ENCODE measurements at regions not wholly inside any gene's neighbourhood (a gene's known extent, or its start where the extent isn't known, plus 50 kb on each side); places are given as distances from the start of the nearest gene placed in this dataset.
A peak's percentile ranks its signal among the peaks of the same experiment; 100 is the strongest.
"Not testable (repeated sequence)": the region's sequence is repeated elsewhere in the genome, so short reads cannot be mapped to it uniquely, and the experiment has no call there.

- peaks cover 64% of the 10 kb centered on the region for H3K4me1 Mint-ChIP-seq (ENCODE audit: low read depth)
- H3K36me3 Mint-ChIP-seq: peaks cover 2% of the 10 kb centered on the region
- ChIA-PET POLR2A (interaction anchor here (2.5 kb wide), 1 partner anchor 50 kb away, joined by 9 read pairs; no protein-coding TSS in a partner anchor), CTCF (interaction anchor here (0.7 to 2.8 kb wide), 4 partner anchors 14 to 276 kb away, joined by 3 to 12 read pairs (median 3); partner anchors contain the start of gene SGSM3)
- peak overlapping the region; percentile 65 for H3K4me3 Mint-ChIP-seq
- no peak for DNase-seq
- intact Hi-C loops (cut with micrococcal nuclease): loop anchor here (2.0 kb wide), 1 partner anchor 82 kb away; the partner anchor contains the start of gene TNRC6B
- H3K9me3 Mint-ChIP-seq: no peaks in the 10 kb centered on the region
- peak overlapping the region; percentile 80 for H3K27ac Mint-ChIP-seq
- no peaks in the 10 kb centered on the region for H3K27me3 Mint-ChIP-seq
Observed at GRCh38 chr22:40094485-40094884, 83.2 kb upstream of the TNRC6B start.

- intact Hi-C loops (cut with micrococcal nuclease): loop anchor here (2.0 kb wide), 1 partner anchor 45 kb away; no protein-coding TSS in a partner anchor
- H3K27me3 Mint-ChIP-seq, H3K36me3 Mint-ChIP-seq, H3K4me3 Mint-ChIP-seq, H3K9me3 Mint-ChIP-seq, H3K27ac Mint-ChIP-seq, DNase-seq: not testable (repeated sequence)
- POLR2A ChIA-PET: interaction anchor here (0.6 kb wide), 1 partner anchor 157 kb away, joined by 4 read pairs; no protein-coding TSS in a partner anchor
- H3K4me1 Mint-ChIP-seq (ENCODE audit: low read depth): peaks cover 56% of the 10 kb centered on the region
- CTCF ChIA-PET: interaction anchor here (0.6 kb wide), 1 partner anchor 1276 kb away, joined by 3 read pairs; no protein-coding TSS in a partner anchor
Observed at GRCh38 chr22:40099887-40100286, 77.8 kb upstream of the TNRC6B start.

GRCh38 chr22:40105755-40106154, 72.0 kb upstream of the TNRC6B start:
- DNase-seq: no peak
- intact Hi-C loops (cut with micrococcal nuclease): no loop called here
- Mint-ChIP-seq H3K27me3 (no peaks in the 10 kb centered on the region), H3K4me1 (ENCODE audit: low read depth) (peaks cover 74% of the 10 kb centered on the region), H3K27ac (peak overlapping the region; percentile 74), H3K36me3 (peaks cover 2% of the 10 kb centered on the region), H3K9me3 (no peaks in the 10 kb centered on the region), H3K4me3 (no peak overlapping the region)
- ChIA-PET POLR2A (no interaction called here), CTCF (interaction anchor here (4.0 kb wide), 1 partner anchor 241 kb away, joined by 20 read pairs; the partner anchor contains the start of gene ADSL)

GRCh38 chr22:40107244-40107643, 70.5 kb upstream of the TNRC6B start:
- peaks cover 2% of the 10 kb centered on the region for H3K36me3 Mint-ChIP-seq
- POLR2A ChIA-PET: interaction anchor here (0.6 to 0.8 kb wide), 2 partner anchors 19 to 40 kb away, joined by 3 read pairs; no protein-coding TSS in a partner anchor
- H3K4me3 Mint-ChIP-seq: peak overlapping the region; percentile 58
- CTCF ChIA-PET: interaction anchor here (1.0 to 4.0 kb wide), 3 partner anchors 10 to 240 kb away, joined by 3 to 20 read pairs (median 8); partner anchors contain the start of gene ADSL
- DNase-seq: no peak
- H3K27ac Mint-ChIP-seq: peak overlapping the region; percentile 74
- no peaks in the 10 kb centered on the region for H3K9me3 Mint-ChIP-seq
- intact Hi-C loops (cut with micrococcal nuclease): no loop called here
- H3K27me3 Mint-ChIP-seq: no peaks in the 10 kb centered on the region
- peaks cover 76% of the 10 kb centered on the region for H3K4me1 Mint-ChIP-seq (ENCODE audit: low read depth)

GRCh38 chr22:40107851-40108378, 69.8 kb upstream of the TNRC6B start:
- CTCF ChIA-PET: interaction anchor here (1.0 to 4.0 kb wide), 5 partner anchors 9 to 239 kb away, joined by 3 to 20 read pairs (median 3); partner anchors contain the start of gene ADSL
- Mint-ChIP-seq H3K4me3 (peak overlapping the region; percentile 58), H3K4me1 (ENCODE audit: low read depth) (peaks cover 81% of the 10 kb centered on the region), H3K27ac (peak overlapping the region; percentile 74), H3K9me3 (no peaks in the 10 kb centered on the region), H3K27me3 (no peaks in the 10 kb centered on the region), H3K36me3 (peaks cover 2% of the 10 kb centered on the region)
- POLR2A ChIA-PET: interaction anchor here (0.6 to 1.2 kb wide), 4 partner anchors 10 to 69 kb away, joined by 3 to 5 read pairs (median 3); partner anchors contain the start of gene TNRC6B
- intact Hi-C loops (cut with micrococcal nuclease): no loop called here
- DNase-seq: peak; percentile 55

- H3K27me3 Mint-ChIP-seq: no peaks in the 10 kb centered on the region
- intact Hi-C loops (cut with micrococcal nuclease): no loop called here
- no peaks in the 10 kb centered on the region for H3K9me3 Mint-ChIP-seq
- H3K36me3 Mint-ChIP-seq: peaks cover 2% of the 10 kb centered on the region
- CTCF ChIA-PET: interaction anchor here (1.2 to 4.0 kb wide), 4 partner anchors 9 to 239 kb away, joined by 3 to 20 read pairs (median 6); partner anchors contain the start of gene ADSL
- peaks cover 81% of the 10 kb centered on the region for H3K4me1 Mint-ChIP-seq (ENCODE audit: low read depth)
- POLR2A ChIA-PET: interaction anchor here (0.8 to 1.2 kb wide), 3 partner anchors 9 to 69 kb away, joined by 3 to 5 read pairs (median 3); partner anchors contain the start of gene TNRC6B
- DNase-seq: no peak
- peak overlapping the region; percentile 74 for H3K27ac Mint-ChIP-seq
- H3K4me3 Mint-ChIP-seq: peak overlapping the region; percentile 58
Observed at GRCh38 chr22:40108396-40108795, 69.3 kb upstream of the TNRC6B start.

GRCh38 chr22:40108926-40109325, 68.8 kb upstream of the TNRC6B start:
- CTCF ChIA-PET: interaction anchor here (1.5 to 4.0 kb wide), 2 partner anchors 21 to 238 kb away, joined by 3 to 20 read pairs; partner anchors contain the start of gene ADSL
- H3K27me3 Mint-ChIP-seq; H3K27ac Mint-ChIP-seq; H3K4me3 Mint-ChIP-seq; H3K36me3 Mint-ChIP-seq; H3K9me3 Mint-ChIP-seq; intact Hi-C loops (cut with micrococcal nuclease); POLR2A ChIA-PET; DNase-seq: not testable (repeated sequence)
- H3K4me1 Mint-ChIP-seq (ENCODE audit: low read depth): peaks cover 85% of the 10 kb centered on the region

- no peak for DNase-seq
- Mint-ChIP-seq H3K4me3 (no peak overlapping the region), H3K4me1 (ENCODE audit: low read depth) (peaks cover 80% of the 10 kb centered on the region), H3K27ac (peak overlapping the region; percentile 41), H3K36me3 (peaks cover 2% of the 10 kb centered on the region), H3K27me3 (no peaks in the 10 kb centered on the region), H3K9me3 (no peaks in the 10 kb centered on the region)
- POLR2A ChIA-PET: no interaction called here
- CTCF ChIA-PET: no interaction called here
- intact Hi-C loops (cut with micrococcal nuclease): no loop called here
Observed at GRCh38 chr22:40111451-40111850, 66.3 kb upstream of the TNRC6B start.

- H3K27ac Mint-ChIP-seq: no peak overlapping the region
- no peak for DNase-seq
- ChIA-PET POLR2A (interaction anchor here (0.5 kb wide), 1 partner anchor 57 kb away, joined by 3 read pairs; no protein-coding TSS in a partner anchor), CTCF (no interaction called here)
- H3K36me3 Mint-ChIP-seq: peaks cover 2% of the 10 kb centered on the region
- no peaks in the 10 kb centered on the region for H3K27me3 Mint-ChIP-seq
- H3K4me1 Mint-ChIP-seq (ENCODE audit: low read depth): peaks cover 82% of the 10 kb centered on the region
- intact Hi-C loops (cut with micrococcal nuclease): no loop called here
- H3K9me3 Mint-ChIP-seq: no peaks in the 10 kb centered on the region
- no peak overlapping the region for H3K4me3 Mint-ChIP-seq
Observed at GRCh38 chr22:40112595-40112994, 65.1 kb upstream of the TNRC6B start.

- POLR2A ChIA-PET: no interaction called here
- intact Hi-C loops (cut with micrococcal nuclease): no loop called here
- H3K4me3 Mint-ChIP-seq: no peak overlapping the region
- H3K27me3 Mint-ChIP-seq: no peaks in the 10 kb centered on the region
- CTCF ChIA-PET: interaction anchor here (1.5 kb wide), 1 partner anchor 235 kb away, joined by 3 read pairs; no protein-coding TSS in a partner anchor
- peaks cover 79% of the 10 kb centered on the region for H3K4me1 Mint-ChIP-seq (ENCODE audit: low read depth)
- DNase-seq: no peak
- H3K9me3 Mint-ChIP-seq: no peaks in the 10 kb centered on the region
- H3K36me3 Mint-ChIP-seq: peaks cover 2% of the 10 kb centered on the region
- no peak overlapping the region for H3K27ac Mint-ChIP-seq
Observed at GRCh38 chr22:40113696-40114095, 64.0 kb upstream of the TNRC6B start.

GRCh38 chr22:40114411-40114810, 63.3 kb upstream of the TNRC6B start:
- Mint-ChIP-seq H3K4me1 (ENCODE audit: low read depth) (peaks cover 72% of the 10 kb centered on the region), H3K27ac (no peak overlapping the region), H3K27me3 (no peaks in the 10 kb centered on the region), H3K4me3 (no peak overlapping the region), H3K9me3 (no peaks in the 10 kb centered on the region), H3K36me3 (no peaks in the 10 kb centered on the region)
- DNase-seq: no peak
- CTCF ChIA-PET: interaction anchor here (1.5 kb wide), 1 partner anchor 234 kb away, joined by 3 read pairs; no protein-coding TSS in a partner anchor
- intact Hi-C loops (cut with micrococcal nuclease): no loop called here
- POLR2A ChIA-PET: no interaction called here

- no peaks in the 10 kb centered on the region for H3K9me3 Mint-ChIP-seq
- H3K36me3 Mint-ChIP-seq: no peaks in the 10 kb centered on the region
- ChIA-PET CTCF (interaction anchor here (1.7 kb wide), 1 partner anchor 9 kb away, joined by 8 read pairs; no protein-coding TSS in a partner anchor), POLR2A (interaction anchor here (1.0 kb wide), 1 partner anchor 72 kb away, joined by 3 read pairs; no protein-coding TSS in a partner anchor)
- DNase-seq: peak; percentile 59
- H3K27ac Mint-ChIP-seq: peak overlapping the region; percentile 73
- peaks cover 66% of the 10 kb centered on the region for H3K4me1 Mint-ChIP-seq (ENCODE audit: low read depth)
- no peaks in the 10 kb centered on the region for H3K27me3 Mint-ChIP-seq
- intact Hi-C loops (cut with micrococcal nuclease): loop anchor here (2.0 kb wide), 1 partner anchor 60 kb away; the partner anchor contains the start of gene TNRC6B
- no peak overlapping the region for H3K4me3 Mint-ChIP-seq
Observed at GRCh38 chr22:40116496-40117200, 61.1 kb upstream of the TNRC6B start.
